ENCODE measurements at regions not wholly inside any gene's neighbourhood (a gene's known extent, or its start where the extent isn't known, plus 50 kb on each side); places are given as distances from the start of the nearest gene placed in this dataset.

DNA sequence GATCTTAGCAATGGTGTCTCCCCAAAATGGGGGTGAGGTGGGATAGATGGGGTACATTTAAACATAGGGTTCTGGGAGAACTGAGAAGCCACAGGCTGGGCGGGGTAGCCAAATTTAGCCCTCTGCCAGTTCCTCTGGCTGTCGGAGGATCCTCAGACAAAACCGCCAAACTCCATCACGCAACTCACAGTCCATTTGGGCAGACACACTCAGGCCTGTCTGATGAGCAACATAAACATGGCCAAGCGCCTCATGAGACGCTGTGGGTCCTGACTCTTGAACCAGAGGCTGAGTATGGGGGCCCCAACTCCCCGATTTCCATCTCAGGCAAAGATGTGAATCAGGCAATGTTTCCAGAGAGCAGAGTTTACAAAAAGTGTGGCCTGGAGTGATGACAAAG is 162.3 kb downstream of the FGF18 start:
- Histone ChIP-seq H3K27ac (ENCODE audit: low read depth in 2 of 2, low read length in 2 of 2) (no peak overlapping the region), H3K9me3 (ENCODE audit: control insufficient read depth in 2 of 3, insufficient read depth in 1 of 3, low read length in 3 of 3) (no peaks in the 10 kb centered on the region), H3K4me3 (ENCODE audit: low read length in 3 of 3) (no peak overlapping the region), H3K36me3 (ENCODE audit: control insufficient read depth in 2 of 3, insufficient read depth in 3 of 3, low read length in 3 of 3) (no peaks in the 10 kb centered on the region), H3K9ac (ENCODE audit: low read length in 3 of 3) (no peak overlapping the region), H3K4me1 (ENCODE audit: control insufficient read depth in 2 of 3, insufficient read depth in 2 of 3, low read depth in 1 of 3, low read length in 3 of 3) (no peaks in the 10 kb centered on the region), H3K27me3 (ENCODE audit: control insufficient read depth, insufficient read depth, low read length) (no peaks in the 10 kb centered on the region)
- intact Hi-C loops (cut with DNase I) = no loop called here
- FAIRE-seq (no peak), DNase-seq (no peak)
- TF ChIP-seq, protein P1, sequence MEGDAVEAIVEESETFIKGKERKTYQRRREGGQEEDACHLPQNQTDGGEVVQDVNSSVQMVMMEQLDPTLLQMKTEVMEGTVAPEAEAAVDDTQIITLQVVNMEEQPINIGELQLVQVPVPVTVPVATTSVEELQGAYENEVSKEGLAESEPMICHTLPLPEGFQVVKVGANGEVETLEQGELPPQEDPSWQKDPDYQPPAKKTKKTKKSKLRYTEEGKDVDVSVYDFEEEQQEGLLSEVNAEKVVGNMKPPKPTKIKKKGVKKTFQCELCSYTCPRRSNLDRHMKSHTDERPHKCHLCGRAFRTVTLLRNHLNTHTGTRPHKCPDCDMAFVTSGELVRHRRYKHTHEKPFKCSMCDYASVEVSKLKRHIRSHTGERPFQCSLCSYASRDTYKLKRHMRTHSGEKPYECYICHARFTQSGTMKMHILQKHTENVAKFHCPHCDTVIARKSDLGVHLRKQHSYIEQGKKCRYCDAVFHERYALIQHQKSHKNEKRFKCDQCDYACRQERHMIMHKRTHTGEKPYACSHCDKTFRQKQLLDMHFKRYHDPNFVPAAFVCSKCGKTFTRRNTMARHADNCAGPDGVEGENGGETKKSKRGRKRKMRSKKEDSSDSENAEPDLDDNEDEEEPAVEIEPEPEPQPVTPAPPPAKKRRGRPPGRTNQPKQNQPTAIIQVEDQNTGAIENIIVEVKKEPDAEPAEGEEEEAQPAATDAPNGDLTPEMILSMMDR (IDR thresholded peaks at IDR 0.05; ENCODE audit: borderline replicate concordance, extremely low read depth, insufficient read depth) = no peak

DNA sequence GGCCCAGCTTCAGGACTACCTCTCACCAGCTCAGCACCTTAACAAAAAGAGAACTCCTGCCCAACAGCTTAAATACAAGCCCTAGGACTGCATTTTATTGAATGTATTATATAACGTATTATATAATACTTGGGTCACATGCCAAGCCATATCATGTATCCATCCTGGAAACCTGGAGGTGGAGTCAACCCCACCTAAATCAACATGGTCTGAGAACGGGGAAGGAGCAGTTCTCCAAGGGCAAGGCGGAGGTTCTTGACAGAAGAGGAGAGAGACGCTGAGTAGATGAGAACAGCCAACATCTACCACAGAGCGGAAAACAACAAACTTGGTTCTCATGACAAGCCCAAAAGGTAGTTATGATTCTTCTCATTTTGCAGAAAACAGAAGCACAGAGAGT is 163.4 kb downstream of the FGF18 start:
- no peaks in the 10 kb centered on the region for H3K4me1 ChIP-seq (ENCODE audit: control insufficient read depth in 2 of 3, insufficient read depth in 2 of 3, low read depth in 1 of 3, low read length in 3 of 3)
- intact Hi-C loops (cut with DNase I) = no loop called here

DNA sequence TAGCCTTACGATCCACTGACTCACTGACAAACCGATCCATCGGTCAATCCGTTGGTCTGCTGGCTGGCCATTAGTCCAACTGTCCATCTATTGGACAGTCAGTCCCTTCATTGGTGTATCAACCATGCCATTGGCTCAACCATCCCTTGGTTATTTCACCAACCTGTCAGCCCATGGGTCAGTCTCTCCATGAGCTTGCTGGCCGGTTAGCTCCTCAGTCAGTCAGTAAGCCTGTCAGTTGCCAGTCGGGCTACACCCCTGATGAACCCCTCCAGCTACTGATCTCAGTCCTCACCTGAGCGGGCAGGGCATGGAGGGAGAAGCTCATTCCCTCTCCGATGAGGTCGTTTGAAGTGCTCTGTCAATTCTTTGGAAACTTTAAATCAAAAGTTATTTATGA is 166.5 kb downstream of the FGF18 start:
- no peak for DNase-seq
- H3K4me3 ChIP-seq (ENCODE audit: low read length in 3 of 3) = no peak overlapping the region
- H3K36me3 ChIP-seq (ENCODE audit: control insufficient read depth in 2 of 3, insufficient read depth in 3 of 3, low read length in 3 of 3) = no peaks in the 10 kb centered on the region
- no peak overlapping the region for H3K27ac ChIP-seq (ENCODE audit: low read depth in 2 of 2, low read length in 2 of 2)
- no peak overlapping the region for H3K9ac ChIP-seq (ENCODE audit: low read length in 3 of 3)
- TF ChIP-seq, protein P1 (IDR thresholded peaks at IDR 0.05; ENCODE audit: borderline replicate concordance, extremely low read depth, insufficient read depth) = no peak
- H3K4me1 ChIP-seq (ENCODE audit: control insufficient read depth in 2 of 3, insufficient read depth in 2 of 3, low read depth in 1 of 3, low read length in 3 of 3) = no peaks in the 10 kb centered on the region
- H3K27me3 ChIP-seq (ENCODE audit: control insufficient read depth, insufficient read depth, low read length) = no peaks in the 10 kb centered on the region
- intact Hi-C loops (cut with DNase I) = no loop called here
- FAIRE-seq = no peak
- H3K9me3 ChIP-seq (ENCODE audit: control insufficient read depth in 2 of 3, insufficient read depth in 1 of 3, low read length in 3 of 3) = no peaks in the 10 kb centered on the region

More for the DNA sequence above, 163.4 kb downstream of the FGF18 start:
- DNase-seq (no peak), FAIRE-seq (no peak)
- no peaks in the 10 kb centered on the region for H3K27me3 ChIP-seq (ENCODE audit: control insufficient read depth, insufficient read depth, low read length)
- TF ChIP-seq, protein P1 (IDR thresholded peaks at IDR 0.05; ENCODE audit: borderline replicate concordance, extremely low read depth, insufficient read depth) = no peak
- no peak overlapping the region for H3K27ac ChIP-seq (ENCODE audit: low read depth in 2 of 2, low read length in 2 of 2)
- H3K4me3 ChIP-seq (ENCODE audit: low read length in 3 of 3) = no peak overlapping the region
- no peaks in the 10 kb centered on the region for H3K9me3 ChIP-seq (ENCODE audit: control insufficient read depth in 2 of 3, insufficient read depth in 1 of 3, low read length in 3 of 3)
- H3K36me3 ChIP-seq (ENCODE audit: control insufficient read depth in 2 of 3, insufficient read depth in 3 of 3, low read length in 3 of 3) = no peaks in the 10 kb centered on the region
- H3K9ac ChIP-seq (ENCODE audit: low read length in 3 of 3) = no peak overlapping the region

DNA sequence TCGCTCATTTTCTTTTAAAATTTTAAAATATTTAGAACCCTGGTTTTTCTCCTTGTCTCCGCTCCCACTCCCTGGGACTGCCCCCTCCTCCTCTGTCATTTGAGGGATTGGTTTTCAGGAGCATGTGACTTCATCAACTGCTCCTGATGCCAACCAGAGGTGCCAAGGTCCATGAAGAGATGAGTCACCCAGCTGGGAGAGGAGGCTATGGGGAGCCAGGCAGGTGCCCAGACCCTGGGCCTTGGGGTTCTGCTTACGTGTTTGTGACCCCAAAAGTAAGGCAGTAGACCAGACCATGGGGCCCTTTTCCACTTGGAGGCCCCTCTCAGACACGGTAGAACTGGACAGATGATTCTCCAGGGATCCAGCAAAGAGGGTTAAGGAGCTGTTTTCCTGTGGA is 167.0 kb downstream of the FGF18 start:
- no peak for DNase-seq
- intact Hi-C loops (cut with DNase I) = no loop called here
- Histone ChIP-seq H3K9me3 (ENCODE audit: control insufficient read depth in 2 of 3, insufficient read depth in 1 of 3, low read length in 3 of 3) (no peaks in the 10 kb centered on the region), H3K4me1 (ENCODE audit: control insufficient read depth in 2 of 3, insufficient read depth in 2 of 3, low read depth in 1 of 3, low read length in 3 of 3) (no peaks in the 10 kb centered on the region), H3K9ac (ENCODE audit: low read length in 3 of 3) (no peak overlapping the region), H3K36me3 (ENCODE audit: control insufficient read depth in 2 of 3, insufficient read depth in 3 of 3, low read length in 3 of 3) (no peaks in the 10 kb centered on the region), H3K27me3 (ENCODE audit: control insufficient read depth, insufficient read depth, low read length) (no peaks in the 10 kb centered on the region), H3K27ac (ENCODE audit: low read depth in 2 of 2, low read length in 2 of 2) (no peak overlapping the region), H3K4me3 (ENCODE audit: low read length in 3 of 3) (no peak overlapping the region)
- FAIRE-seq = no peak
- TF ChIP-seq, protein P1 (IDR thresholded peaks at IDR 0.05; ENCODE audit: borderline replicate concordance, extremely low read depth, insufficient read depth) = no peak
